Mesodermal cell (in vitro differentiated cells): ENCODE measurements at regions not wholly inside any gene's neighbourhood (a gene's known extent, or its start where the extent isn't known, plus 50 kb on each side); places are given as distances from the start of the nearest gene placed in this dataset.

ENCODE experiments used
- H3K27ac ChIP-seq: 2 replicates; pipeline ENCODE4 v1.7.0; 2013; ENCODE audit warnings: mild to moderate bottlenecking, low read depth, low read length, moderate library complexity; ENCODE audit not compliant: severe bottlenecking
- H3K36me3 ChIP-seq: 2 replicates; pipeline ENCODE4 v1.7.1; 2013; ENCODE audit warnings: mild to moderate bottlenecking, low read length, moderate library complexity; ENCODE audit not compliant: control insufficient read depth, insufficient read depth
- H3K4me1 ChIP-seq: one replicate; pipeline ENCODE4 v1.7.1; 2013; ENCODE audit warnings: mild to moderate bottlenecking, low read length; ENCODE audit not compliant: insufficient read depth, control insufficient read depth, poor library complexity, severe bottlenecking
- H3K4me3 ChIP-seq: 2 replicates; pipeline ENCODE4 v1.7.0; 2013; ENCODE audit warnings: low read length, control low read depth, mild to moderate bottlenecking; ENCODE audit not compliant: insufficient read depth, poor library complexity, severe bottlenecking; ENCODE audit errors: extremely low read depth
- H3K9me3 ChIP-seq: 2 replicates; pipeline ENCODE4 v1.7.1; 2013; ENCODE audit warnings: mild to moderate bottlenecking, low read length, moderate library complexity; ENCODE audit not compliant: control insufficient read depth
- WGBS, 2 experiments: methylation state at CpG; one replicate each; pipeline ENCODE4 v1.1.5; 2013; ENCODE audit warnings: missing lambda C conversion rate in 2 of 2; ENCODE audit not compliant: insufficient coverage in 2 of 2; 5-methylcytosine and 5-hydroxymethylcytosine counted together

DNA sequence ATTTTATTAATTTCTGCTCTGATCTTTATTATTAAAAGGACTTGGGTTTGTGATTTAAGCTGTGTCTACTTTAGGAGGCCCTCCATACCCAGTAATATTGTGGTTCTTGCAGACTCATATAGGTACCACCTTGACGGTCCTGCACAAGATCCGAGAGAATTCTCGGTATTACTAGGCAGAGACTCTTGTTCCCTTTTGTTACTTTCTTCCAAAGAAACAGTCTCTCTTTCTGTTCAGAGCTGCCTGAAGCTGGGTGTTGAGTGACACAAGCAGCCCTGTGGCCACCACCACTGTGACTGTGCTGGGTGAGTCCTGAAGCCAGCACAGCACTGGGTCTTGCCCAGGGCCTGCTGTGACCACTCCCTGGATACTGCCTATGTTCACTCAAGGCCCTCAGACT is 666.6 kb downstream of the SEMA5A start:
- Histone ChIP-seq H3K4me1 (no peaks in the 10 kb centered on the region), H3K27ac (no peak overlapping the region), H3K9me3 (no peaks in the 10 kb centered on the region), H3K36me3 (no peaks in the 10 kb centered on the region), H3K4me3 (no peak overlapping the region)
- 96 to 100% methylated on average over 3 of the region's 3 CpGs for WGBS, 2 experiments

GRCh38 chr5:8884029-8884428 is 661.8 kb downstream of the SEMA5A start:
- Histone ChIP-seq H3K4me1 (no peaks in the 10 kb centered on the region), H3K27ac (no peak overlapping the region), H3K9me3 (no peaks in the 10 kb centered on the region), H3K4me3 (no peak overlapping the region), H3K36me3 (no peaks in the 10 kb centered on the region)
- 80% methylated on average over 1 of the region's 2 CpGs for WGBS, 2 experiments

- Histone ChIP-seq H3K27ac (no peak overlapping the region), H3K4me3 (no peak overlapping the region), H3K9me3 (no peaks in the 10 kb centered on the region), H3K36me3 (no peaks in the 10 kb centered on the region), H3K4me1 (no peaks in the 10 kb centered on the region)
- no CpG with 5 or more reads among the region's 3 CpGs for WGBS, 2 experiments
Observed at GRCh38 chr5:8892926-8893325, 652.9 kb downstream of the SEMA5A start.

DNA sequence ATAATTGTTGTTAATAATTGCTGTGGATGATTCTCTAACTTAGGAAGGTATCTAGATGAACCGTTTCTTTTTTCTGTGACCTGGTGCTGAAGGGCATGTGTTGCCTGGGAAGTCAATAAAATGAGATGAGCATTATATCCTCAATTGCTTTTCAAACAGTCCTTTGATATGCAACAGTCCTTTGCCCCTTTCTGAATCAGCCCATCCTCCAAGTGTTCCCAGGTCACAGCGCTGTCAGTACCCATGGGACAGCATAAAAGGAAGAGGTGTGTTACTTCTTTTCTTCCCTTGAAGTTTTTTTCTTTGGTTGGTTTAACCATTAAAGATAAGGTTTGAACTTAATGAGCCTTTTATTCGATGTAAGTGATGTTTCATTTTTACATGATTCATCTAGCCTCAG is 651.8 kb downstream of the SEMA5A start:
- no peaks in the 10 kb centered on the region for H3K36me3 ChIP-seq
- no CpG with 5 or more reads among the region's 3 CpGs for WGBS, 2 experiments
- no peaks in the 10 kb centered on the region for H3K4me1 ChIP-seq

DNA sequence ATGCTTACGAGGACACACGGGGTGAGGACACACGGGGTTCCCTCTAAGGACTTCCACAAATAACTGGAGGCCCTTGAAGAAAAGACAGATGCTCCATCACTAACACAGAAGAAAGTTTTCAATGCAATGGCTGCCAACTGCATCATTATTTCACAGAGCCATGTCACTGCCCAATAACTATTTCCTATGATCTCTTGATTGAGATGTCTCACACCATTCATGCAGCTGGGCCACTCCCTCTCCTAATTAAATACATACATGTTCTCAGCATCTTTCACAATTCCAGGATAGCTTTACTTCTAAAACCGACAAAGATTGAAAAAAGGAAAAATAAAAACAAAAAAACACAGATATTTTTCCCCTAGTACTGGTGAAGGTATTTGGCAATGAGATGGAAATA is 650.8 kb downstream of the SEMA5A start:
- Histone ChIP-seq H3K36me3 (no peaks in the 10 kb centered on the region), H3K9me3 (no peaks in the 10 kb centered on the region), H3K4me1 (no peaks in the 10 kb centered on the region), H3K27ac (no peak overlapping the region), H3K4me3 (no peak overlapping the region)
- 94 to 100% methylated on average over 2 to 3 of the region's 4 CpGs for WGBS, 2 experiments

More for the DNA sequence above, 651.8 kb downstream of the SEMA5A start:
- Histone ChIP-seq H3K9me3 (no peaks in the 10 kb centered on the region), H3K27ac (no peak overlapping the region), H3K4me3 (no peak overlapping the region)

GRCh38 chr5:8895599-8895998 is 650.3 kb downstream of the SEMA5A start:
- no peak overlapping the region for H3K27ac ChIP-seq
- H3K4me3 ChIP-seq: no peak overlapping the region
- WGBS, 2 experiments: no CpG with 5 or more reads among the region's 1 CpG
- H3K4me1 ChIP-seq: no peaks in the 10 kb centered on the region
- no peaks in the 10 kb centered on the region for H3K36me3 ChIP-seq
- H3K9me3 ChIP-seq: no peaks in the 10 kb centered on the region

DNA sequence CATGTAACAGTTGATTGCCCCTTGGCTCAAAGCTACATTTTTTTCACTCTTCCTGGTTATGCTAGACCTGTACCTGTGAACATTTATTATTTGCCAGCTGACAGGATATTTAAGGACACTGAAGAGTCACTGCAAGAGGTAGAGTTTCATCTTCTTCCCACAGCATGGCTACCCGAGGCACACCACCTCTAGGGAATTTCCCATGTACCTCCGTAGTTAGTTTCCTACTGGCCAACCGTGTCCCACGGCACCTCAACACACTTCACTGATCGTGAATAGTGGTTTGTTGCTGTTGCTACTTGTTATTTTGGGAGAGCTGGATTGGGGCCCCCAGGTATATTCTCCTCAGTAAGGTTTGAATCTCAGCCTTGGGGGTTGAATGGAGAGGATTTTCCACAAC is 648.6 kb downstream of the SEMA5A start:
- WGBS, 2 experiments: 100% methylated on average over 1 of the region's 5 CpGs; no CpG with 5 or more reads in 1 of the 2 experiments

GRCh38 chr5:8905021-8905420 is 640.9 kb downstream of the SEMA5A start:
- Histone ChIP-seq H3K36me3 (no peaks in the 10 kb centered on the region), H3K4me1 (no peaks in the 10 kb centered on the region), H3K9me3 (no peaks in the 10 kb centered on the region), H3K27ac (no peak overlapping the region), H3K4me3 (no peak overlapping the region)
- WGBS, 2 experiments: 69 to 81% methylated on average over 2 of the region's 2 CpGs

More for the DNA sequence above, 648.6 kb downstream of the SEMA5A start:
- H3K4me3 ChIP-seq: no peak overlapping the region
- no peaks in the 10 kb centered on the region for H3K36me3 ChIP-seq
- no peaks in the 10 kb centered on the region for H3K9me3 ChIP-seq
- H3K27ac ChIP-seq: no peak overlapping the region
- H3K4me1 ChIP-seq: no peaks in the 10 kb centered on the region

DNA sequence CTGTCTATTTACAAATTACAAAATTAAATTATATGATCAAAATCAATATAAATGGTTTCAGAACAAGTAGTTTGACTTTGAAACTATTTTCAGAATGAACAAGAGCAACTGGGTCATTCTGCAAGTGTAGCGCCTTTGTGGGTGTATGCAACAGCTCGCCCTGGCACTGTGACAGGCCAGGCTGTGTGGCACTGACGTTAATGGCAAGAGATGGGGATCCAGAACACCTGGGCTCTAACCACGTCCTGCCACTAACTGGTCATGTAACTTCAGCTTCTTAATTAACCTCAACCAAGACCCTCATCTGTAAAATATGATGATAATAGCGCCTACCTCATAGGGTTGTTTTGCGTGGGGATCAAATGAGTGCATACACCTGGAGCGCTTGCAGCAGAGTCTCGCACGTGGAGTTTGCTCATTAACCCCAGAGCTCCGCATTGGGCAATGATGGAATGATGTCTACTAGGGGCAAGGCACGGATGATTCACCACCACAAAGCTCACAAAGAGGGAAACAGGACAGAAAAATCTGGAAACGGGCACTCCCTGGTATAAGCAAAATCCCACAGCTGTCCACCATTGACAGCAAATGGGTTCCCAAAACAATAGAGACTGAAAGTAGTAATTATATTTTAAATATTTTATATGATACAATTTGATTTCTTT is 639.4 kb downstream of the SEMA5A start:
- Histone ChIP-seq H3K36me3 (no peaks in the 10 kb centered on the region), H3K4me3 (no peak overlapping the region), H3K27ac (no peak overlapping the region), H3K9me3 (no peaks in the 10 kb centered on the region), H3K4me1 (no peaks in the 10 kb centered on the region)
- 87 to 97% methylated on average over 7 to 8 of the region's 12 CpGs for WGBS, 2 experiments

DNA sequence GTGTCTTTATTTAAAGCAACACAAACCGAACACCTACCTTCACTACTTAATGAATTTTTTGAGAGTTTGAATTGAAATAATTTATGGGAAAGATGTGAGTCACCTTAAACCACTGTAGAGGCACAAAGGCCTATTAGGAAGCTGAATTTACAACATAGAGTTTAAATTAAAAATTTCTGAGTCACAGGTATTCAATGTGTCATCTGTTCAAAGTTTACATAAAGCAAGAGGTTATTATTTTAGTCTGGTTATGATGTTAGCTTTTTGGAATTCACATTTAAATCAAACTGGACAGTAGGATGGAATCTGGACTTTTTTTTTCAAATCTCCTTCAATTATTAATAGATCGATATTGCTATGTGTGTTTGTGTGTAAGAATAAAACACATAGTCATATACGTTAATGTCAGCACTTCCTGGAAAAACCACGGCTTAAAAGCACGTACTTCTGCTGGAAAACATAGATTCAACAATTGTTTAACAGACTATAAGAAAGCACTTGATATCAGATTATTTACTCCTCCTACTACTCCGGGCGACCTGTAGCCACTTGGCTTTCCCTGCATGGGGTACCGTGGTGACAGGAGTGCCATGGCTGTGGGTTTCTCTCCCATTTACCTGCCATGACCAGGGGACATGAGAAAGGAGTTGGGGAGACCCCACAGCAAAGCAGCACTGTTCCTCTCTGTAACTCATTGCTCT is 638.6 kb downstream of the SEMA5A start:
- no peaks in the 10 kb centered on the region for H3K4me1 ChIP-seq
- no peak overlapping the region for H3K4me3 ChIP-seq
- H3K9me3 ChIP-seq: no peaks in the 10 kb centered on the region
- H3K36me3 ChIP-seq: no peaks in the 10 kb centered on the region
- WGBS, 2 experiments: 96% methylated on average over 3 of the region's 8 CpGs; no CpG with 5 or more reads in 1 of the 2 experiments
- H3K27ac ChIP-seq: no peak overlapping the region

- Histone ChIP-seq H3K27ac (no peak overlapping the region), H3K36me3 (no peaks in the 10 kb centered on the region), H3K4me3 (no peak overlapping the region), H3K4me1 (no peaks in the 10 kb centered on the region), H3K9me3 (no peaks in the 10 kb centered on the region)
- WGBS, 2 experiments: 51 to 67% methylated on average over 4 to 5 of the region's 7 CpGs
Observed at GRCh38 chr5:8908055-8908683, 637.7 kb downstream of the SEMA5A start.
